COLO668 (cell line): ENCODE measurements at regions not wholly inside any gene's neighbourhood (a gene's known extent, or its start where the extent isn't known, plus 50 kb on each side); places are given as distances from the start of the nearest gene placed in this dataset.

Experiments
- DNase-seq: peaks from one replicate; lab custom pipeline; 2025; ENCODE audit not compliant: unreplicated experiment; lab: John Stamatoyannopoulos, UW

DNA sequence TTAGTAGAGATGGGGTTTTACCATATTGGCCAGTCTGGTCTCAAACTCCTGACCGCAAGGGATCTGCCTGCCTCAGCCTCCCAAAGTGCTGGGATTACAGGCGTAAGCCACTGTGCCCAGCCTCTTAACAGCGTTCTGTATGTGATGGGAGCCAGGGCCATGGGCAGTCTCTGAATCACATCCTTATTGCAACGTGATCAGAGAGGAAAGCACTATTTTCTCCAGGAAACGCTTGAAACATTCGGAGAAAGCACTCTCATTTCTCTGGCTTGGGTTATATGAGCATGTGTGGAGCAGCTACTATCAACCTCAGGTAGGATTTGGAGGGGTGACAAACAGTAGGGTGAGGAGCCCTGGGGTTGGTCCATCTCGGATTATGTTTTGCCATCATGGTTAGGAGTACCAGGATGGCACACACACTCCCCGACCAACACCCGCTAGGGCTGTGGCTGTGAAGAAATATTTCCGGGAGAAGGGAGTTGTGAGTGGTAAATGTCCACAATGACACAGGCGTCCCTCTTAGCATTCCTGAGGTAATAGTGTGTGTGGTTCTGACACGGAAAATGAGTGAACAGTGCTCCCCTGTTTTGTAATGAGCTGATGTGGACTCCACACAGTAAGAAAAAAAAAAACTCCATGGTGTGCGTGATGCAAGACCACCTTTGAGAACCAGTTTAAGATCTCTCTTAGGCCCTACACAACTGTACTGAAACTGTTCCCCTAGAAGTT is 406.2 kb upstream of the ZNF608 start:
- DNase-seq = no peak

DNA sequence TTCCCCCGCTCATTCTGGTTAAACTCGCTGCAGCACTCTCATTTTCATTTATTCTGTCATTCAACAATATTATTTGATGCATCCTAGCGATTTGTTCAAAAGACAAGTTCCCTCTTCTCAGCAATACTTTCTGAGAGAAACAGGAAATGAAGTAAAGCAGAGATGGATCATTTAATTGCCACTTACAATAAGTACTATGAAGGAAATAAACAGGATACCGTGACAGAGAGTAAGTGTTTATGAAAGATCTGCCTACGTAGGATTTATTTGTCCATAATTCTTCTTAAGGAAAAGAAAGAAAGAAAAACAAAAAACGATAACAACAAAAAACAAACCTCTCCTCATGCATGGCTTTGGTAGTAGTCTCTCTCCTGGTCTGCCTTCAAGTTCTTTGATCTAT is 406.8 kb upstream of the ZNF608 start:
- DNase-seq = no peak

DNA sequence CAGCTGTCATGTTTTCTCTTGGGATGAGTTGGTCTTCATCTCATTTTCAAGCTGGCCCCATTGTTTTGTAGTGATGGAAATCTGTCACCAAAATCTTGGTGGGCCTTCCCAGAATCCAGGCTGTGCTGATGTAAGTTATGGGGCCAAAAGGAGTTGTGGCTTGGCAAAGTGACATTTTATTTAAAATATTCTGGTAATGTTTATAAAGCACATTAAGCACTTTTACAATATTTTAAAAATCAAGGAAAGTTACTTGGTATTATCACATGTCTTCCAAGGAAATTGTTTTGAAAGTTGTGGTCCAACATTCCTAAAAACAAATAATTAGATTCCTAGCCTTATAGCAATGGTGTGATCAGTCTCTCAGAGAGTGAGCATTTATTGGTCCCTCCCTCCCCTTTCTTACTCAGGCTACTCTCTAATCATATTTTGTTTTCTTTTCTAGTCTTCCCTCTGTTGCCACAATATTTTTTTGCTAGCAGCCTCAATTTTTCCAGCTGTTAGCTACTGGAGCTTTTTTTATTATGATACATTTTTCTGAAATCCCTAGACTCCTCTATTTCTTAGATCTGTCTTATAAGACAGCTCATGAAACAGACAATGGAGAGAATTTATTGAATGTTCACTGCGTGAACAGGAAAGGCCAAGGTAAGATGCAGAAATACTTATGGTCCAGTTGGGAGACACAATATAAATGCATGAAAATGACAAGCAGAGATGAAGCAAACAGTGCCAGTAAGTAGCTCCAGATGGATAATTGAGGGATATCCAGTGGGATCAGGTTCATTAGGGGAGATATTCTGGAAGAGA is 408.1 kb upstream of the ZNF608 start:
- no peak for DNase-seq

DNA sequence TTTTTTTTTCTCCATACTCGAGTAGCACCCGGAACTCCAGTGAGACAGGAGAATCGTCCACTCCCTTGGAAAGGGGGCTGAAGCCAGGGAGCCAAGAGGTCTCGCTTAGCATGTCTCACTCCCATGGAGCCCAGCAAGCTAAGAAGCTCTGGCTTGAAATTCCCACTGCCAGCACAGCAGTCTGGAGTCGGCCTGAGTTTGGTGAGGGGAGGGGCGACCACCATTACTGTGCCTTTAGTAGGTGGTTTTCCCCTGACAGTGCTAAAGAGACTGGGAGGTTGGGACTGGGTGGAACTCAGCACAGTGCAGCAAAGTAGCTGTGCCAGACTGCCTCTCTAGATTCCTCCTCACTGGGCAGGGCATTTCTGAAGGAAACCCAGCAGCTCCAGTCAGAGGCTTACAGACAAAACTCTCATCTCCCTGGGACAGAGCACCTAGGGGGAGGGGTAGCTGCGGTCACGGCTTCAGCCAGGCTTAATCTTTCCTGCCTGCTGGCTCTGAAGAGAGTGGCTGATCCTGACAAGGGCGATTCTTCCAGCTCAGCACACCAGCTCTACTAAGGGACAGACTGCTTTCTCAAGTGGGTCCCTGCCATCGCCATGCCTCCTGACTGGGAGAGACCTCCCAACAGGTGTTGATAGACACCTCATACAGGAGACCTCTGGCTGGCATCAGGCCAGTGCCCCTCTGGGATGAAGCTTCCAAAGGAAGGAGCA is 414.5 kb upstream of the ZNF608 start:
- DNase-seq = no peak

DNA sequence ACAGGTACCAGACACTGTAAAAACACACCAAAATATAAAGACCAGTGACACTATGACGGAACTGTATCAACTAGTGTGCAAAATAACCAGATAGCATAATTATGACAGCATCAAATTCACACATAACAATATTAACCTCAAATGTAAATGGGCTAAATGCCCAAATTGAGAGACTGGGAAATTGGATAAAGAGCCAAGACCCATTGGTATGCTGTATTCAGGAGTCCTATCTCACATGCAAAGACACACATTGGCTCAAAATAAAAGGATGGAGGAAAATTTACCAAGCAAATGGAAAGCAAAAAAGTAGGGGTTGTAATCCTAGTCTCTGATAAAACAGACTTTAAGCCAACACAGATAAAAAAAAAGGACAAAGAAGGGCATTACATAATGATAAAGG is 416.3 kb upstream of the ZNF608 start:
- DNase-seq = no peak

DNA sequence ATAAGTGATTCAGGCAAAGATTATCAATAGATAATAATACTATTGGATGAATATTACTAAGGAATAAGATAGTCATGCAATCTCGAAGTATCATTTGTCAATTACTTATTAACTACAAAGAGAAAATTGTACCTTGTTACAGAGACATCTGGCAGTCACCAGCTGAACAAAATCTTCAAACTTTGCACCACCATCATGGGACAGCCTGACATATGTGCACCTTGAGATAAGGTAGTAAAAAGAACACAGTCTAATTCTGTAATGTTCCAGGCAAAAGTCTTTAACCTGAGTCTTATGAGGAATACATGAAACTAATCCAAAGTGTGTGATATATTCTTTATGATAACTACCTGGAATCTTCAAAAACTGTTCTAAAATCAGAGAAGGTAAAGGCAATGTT is 423.0 kb upstream of the ZNF608 start:
- DNase-seq = no peak

DNA sequence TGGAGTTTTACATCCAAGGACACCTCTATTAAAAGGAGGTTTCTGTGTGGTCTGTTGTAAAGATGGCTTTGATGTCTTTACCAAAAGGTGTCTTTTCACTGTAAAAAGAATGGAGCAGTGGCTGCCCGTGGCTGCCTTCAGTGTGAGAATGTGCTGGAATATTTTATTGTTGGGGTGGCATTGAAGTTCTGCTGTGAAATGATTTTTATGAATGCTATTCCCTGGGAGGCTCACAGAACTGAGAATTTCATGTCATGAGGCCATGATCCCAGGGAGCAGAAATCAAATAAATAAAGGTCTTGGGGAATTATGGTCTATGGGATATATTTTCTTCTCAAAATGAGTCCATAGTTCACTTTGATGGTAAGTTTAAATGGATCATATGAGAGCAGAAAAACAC is 425.2 kb upstream of the ZNF608 start:
- no peak for DNase-seq

DNA sequence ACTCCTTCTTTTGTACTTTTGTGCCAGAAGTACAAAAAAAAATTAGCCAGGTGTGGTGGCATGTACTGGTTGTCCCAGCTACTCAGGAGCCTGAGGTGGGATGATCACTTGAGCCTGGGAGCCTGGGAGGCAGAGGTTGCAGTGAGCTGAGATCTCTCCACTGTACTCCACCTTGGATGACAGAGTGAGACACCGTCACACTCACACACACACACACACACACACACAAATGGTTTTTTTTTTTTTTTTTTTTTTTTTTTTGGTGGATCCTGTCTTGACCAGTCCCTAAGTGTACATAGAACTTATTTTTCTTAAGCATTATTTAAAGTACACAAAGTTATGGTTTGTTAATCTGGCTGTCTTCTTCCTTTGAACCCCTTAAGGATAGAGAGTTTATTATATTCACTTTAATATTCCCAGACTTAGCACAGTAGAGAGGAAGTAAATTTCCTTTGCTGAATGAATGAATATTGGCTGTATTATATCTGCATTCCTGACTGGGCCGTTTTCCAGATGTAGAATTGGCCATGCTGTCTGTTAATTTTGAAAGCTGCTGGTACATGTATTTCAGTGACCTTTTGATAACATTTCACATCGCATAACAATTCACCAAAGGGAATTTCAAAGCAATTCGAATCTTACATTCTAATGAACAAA is 429.0 kb upstream of the ZNF608 start:
- no peak for DNase-seq

DNA sequence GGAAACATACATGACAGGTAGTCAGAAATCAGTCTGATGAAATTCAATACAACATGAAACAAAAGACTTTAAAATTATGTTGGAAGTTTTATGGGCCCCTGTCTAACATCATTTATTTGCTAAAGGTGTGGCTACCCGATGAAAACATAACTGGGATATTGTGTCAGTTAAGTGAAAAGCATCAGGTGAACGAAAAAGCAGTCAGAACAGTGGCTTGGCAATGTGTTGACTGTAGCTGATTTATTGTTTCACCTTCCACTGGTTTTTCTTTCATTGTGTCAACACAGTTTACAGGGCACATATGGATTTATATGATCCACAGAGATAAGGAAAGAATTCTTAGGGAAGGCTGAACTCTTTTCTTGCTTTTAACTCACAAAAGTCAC is 429.6 kb upstream of the ZNF608 start:
- peak; percentile 17 for DNase-seq

DNA sequence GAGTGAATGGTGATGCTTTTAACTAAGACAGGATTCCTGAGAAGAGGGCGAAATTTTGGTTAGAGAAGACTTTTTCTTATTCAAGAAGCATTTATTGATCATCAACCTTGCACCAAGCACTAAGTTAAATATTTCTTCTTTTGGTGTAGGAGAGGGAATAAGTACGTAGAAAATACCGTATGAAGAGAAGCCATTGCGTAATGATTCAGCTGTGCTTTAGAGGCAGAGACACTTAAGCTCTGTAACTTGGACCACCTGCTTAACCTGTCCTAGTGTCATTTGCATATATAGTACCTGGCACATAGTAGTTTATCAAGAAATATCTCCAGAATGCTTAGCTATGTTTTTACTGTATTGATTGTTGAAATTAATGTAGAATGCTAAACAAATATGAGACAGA is 430.9 kb upstream of the ZNF608 start:
- no peak for DNase-seq

DNA sequence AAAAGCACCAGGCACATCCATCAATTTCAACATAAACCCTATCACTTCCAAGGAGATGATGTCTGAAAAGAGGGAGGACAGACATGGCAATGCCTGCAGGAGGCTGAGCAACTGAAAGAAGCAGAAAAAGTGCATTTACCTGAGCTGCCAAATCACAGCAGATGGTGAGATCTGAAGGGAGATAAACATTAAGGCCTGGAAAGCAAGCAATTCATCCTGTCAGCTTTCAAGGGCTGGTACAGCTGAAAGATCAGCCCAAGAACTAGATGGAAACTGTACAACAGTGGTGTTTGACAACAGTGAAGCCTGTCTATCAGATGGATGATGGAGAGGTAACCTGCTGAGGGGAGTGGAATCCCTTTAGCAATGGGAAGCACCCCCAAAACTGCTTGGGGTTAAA is 433.2 kb upstream of the ZNF608 start:
- DNase-seq = no peak

DNA sequence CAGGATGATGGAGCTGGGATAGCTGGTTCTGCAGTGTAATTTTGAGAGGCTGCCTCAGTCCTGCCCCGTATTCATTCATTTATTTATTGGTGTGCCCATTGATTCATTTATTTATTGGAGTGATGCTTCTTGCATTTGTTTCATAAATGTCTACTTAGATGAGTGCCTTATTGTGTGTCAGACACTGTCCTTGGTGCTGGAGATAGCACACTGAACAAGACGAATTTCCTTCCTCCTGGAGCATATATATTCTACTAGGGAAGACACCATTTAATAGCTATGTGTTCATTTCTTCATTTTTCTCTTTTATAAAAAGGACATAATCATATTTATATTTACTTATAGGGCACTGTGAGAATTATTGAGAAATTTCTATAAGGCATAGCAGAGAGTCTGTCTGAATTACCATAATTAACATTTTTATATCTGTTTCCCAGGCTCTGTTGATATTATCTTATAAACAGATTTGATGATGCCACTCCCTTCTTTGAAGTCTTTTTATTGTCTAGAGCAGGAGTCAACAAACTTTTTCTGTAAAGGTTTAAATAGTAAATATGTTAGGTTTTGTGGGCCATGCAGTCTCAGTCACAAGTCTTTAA is 433.9 kb upstream of the ZNF608 start:
- no peak for DNase-seq

DNA sequence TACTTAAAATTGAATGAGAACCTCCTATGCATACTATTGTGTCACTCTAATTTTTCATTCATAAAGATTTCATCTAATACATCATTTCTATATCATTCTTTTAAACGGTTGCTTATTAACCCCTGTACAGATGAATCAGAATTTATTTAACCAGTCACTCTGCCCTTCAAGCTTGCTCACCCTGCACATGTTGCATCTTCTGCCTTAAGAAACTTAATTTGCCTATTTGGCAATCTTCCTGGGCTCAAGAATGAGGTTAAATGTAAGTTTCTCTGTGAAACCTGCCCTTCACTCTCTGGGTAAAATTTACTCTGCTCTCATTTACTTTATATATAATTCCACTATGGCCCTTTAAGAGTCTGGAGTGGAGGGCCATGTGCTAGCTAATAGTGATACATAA is 434.7 kb upstream of the ZNF608 start:
- DNase-seq = no peak

DNA sequence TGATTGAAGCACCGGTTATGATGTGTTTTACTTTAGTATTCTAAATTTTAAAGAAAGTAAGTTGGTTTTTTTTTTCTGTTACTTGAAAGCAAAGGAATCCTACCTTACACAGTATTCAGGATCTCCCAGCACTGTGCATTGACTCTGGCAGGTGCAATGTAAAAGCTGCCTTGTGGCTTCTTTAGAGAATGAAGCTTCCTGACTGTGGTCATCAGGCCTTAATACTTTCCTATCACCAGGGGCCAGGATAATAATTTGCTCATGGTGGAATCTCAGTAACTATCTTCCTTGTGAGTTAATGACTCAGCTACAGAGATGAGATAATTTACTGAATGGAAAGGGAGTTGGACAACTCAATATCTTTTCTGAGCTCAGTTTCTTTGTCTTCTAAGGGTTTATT is 435.5 kb upstream of the ZNF608 start:
- no peak for DNase-seq

DNA sequence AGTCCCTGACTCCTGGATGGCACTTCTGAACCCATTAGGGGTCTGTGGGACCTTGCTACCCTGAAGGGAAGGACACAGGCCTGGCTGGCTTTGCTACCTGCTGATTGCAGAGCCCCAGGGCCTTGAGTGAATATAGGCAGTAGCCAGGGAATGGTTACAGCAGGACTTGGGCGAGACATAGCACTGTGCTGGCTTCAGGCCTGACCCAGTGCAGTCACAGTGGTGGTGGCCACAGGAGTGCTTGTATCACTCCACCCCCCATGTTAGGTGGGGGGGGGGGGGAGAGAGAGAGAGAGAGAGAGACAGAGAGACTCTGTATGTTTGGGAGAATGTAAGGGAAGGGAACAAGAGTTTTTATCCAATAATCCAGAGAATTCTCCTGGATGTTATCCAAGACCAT is 439.3 kb upstream of the ZNF608 start:
- no peak for DNase-seq

DNA sequence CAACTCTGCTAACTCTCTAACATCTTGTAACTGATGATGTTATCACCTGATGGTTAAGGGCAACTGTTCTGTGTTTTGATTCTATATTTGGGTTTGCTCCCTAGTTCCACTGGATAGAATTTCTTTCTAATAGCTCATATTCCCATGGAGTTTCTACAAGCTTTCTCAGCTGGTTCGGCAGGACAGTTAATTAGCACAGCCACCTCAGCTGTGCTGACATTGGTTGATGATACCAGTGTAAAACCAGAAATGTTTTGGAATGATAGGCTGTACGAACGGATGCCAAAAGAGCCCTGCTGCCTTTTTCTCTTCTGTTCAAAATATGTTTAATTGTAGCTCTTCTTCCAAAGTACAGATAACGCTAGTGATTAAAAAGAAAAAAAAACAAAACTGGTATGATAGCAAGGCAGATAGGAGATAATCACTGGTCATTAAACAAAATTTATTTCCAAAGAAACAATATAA is 440.5 kb upstream of the ZNF608 start:
- no peak for DNase-seq

DNA sequence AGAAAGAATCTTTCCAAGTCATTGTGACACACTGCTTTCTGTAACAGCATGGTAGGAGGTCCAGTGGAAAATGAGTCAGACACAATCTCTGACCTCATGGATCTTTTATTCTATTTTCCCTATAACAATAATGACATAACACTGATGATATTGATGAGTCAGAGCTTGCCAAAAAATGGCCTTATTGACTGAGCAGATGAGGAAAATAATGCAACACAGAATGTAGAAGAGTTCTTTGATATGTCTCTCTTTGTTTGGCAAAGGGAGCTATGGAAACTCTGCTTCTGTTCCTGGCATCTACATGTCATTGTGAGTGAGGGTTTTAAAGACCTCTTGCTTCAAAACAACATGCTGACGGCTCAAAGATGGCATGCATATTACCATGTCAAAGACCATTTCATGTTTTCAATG is 443.1 kb upstream of the ZNF608 start:
- no peak for DNase-seq

DNA sequence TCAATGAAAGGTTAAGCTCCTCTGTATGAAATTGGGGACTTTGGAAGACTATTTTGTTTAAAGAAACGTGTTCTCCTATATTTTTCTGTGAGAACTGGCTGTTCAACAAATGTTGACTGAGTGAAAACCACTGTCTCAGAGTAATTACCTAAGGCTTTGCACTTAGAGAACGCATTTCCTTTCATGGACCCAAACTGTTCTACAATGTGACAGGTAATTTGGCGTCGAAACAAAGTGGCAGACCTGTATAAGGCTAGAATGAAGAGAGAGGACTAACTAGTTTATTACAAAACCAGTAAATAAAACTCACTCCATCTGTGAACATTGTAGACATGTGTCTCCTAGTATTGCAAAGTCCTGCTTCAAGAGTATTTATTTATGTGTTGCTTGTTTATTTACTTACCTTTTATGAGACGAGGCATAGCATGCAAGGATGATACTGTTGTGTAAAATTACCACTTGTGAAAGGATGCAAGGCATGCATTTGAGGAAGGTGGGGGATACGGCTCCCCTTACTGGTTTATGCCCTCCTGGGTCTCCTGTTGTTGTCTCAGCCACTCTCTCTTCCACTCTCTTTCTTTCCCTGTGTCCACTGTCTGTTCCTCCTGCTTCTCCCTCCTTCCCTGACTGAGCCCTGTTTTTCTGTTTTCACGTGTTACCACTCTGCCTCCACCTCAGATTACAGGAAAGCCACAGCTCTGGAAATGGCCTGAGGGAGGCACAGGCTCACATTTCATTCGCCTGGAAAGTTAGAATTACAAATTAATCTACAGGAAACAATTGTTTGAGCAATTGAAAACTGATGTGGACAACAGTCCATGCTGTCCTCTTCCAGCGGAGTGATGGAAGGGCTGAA is 444.0 kb upstream of the ZNF608 start:
- DNase-seq = peak; percentile 7

DNA sequence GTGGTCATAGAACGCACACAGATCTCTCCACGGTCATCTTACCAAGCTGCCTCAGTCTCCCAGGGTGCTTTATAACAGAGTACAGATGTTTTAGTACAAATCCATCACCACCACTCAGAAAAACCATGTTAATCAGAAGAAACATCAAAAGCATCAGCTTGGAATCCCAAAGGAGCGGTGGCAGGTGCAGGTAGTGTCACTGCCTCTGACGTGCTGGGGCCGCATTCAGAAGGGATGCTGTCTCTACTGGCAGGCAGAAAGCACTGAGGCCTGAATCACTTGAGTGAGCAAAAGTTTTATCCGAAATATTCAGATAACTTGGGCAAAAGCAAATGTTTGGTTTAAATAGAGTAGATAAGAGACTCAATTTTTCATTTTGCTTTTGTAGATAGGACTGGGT is 448.4 kb upstream of the ZNF608 start:
- no peak for DNase-seq

DNA sequence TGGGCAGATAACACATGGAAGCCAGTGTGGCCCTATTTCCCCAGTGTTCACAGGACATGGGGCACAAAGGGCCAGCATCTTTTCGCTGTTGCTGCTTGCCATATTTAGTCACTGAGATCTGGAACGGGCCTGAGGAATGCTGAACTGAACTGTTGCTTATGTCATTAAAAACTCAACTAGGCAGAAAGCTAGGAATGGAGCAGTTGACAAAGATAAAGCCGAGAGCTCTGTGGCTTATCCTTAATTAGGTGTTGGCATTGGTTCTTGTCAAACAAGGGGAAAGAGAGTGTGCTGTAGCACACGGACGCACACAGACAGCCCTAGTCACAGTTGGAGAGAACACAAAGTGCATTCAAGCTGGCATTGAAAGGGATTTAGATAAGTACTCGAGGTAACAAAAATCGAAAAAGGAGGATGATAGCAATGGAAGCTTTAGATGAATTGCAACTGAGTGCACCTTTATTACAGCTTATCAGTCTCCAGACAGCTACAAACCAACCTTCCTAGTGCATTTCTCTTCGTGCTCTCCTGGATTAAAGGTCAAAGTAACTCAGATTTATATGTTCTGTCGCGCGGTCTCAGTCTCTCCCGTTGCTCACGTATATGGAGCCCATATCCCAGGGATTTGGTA is 450.2 kb upstream of the ZNF608 start:
- no peak for DNase-seq
